GM06990 (cell line): ENCODE measurements at regions not wholly inside any gene's neighbourhood (a gene's known extent, or its start where the extent isn't known, plus 50 kb on each side); places are given as distances from the start of the nearest gene placed in this dataset.

Source experiments
- DNase-seq: peaks from one replicate; pipeline ENCODE4 v3.0.0-alpha.2; 2011; ENCODE audit not compliant: insufficient read length; ENCODE audit errors: extremely low read depth
- H3K27me3 ChIP-seq: replicated peaks from 2 replicates; pipeline ENCODE4 v1.6.0; 2011; ENCODE audit warnings: low read length; ENCODE audit not compliant: control insufficient read depth, insufficient read depth
- H3K36me3 ChIP-seq: 2 replicates; pipeline ENCODE4 v1.5.1; 2011; ENCODE audit warnings: low read length; ENCODE audit not compliant: control insufficient read depth, insufficient read depth
- H3K4me3 ChIP-seq: replicated peaks from 2 replicates; pipeline ENCODE4 v1.5.1; 2011; ENCODE audit warnings: low read depth, mild to moderate bottlenecking, control low read depth, low read length
- CTCF ChIP-seq: IDR thresholded peaks from 2 replicates; pipeline ENCODE4 v1.5.1; 2011; ENCODE audit warnings: low read length, control low read depth, mild to moderate bottlenecking, inconsistent platforms; ENCODE audit not compliant: insufficient read depth, poor library complexity, severe bottlenecking

- H3K27me3 ChIP-seq: no peaks in the 10 kb centered on the region
- no peak overlapping the region for H3K4me3 ChIP-seq
- no peak for DNase-seq
- no peaks in the 10 kb centered on the region for H3K36me3 ChIP-seq
- no peak for TF ChIP-seq CTCF
Measured at GRCh38 chr2:78592491-78592890, 433.0 kb upstream of the REG3G start.

DNA sequence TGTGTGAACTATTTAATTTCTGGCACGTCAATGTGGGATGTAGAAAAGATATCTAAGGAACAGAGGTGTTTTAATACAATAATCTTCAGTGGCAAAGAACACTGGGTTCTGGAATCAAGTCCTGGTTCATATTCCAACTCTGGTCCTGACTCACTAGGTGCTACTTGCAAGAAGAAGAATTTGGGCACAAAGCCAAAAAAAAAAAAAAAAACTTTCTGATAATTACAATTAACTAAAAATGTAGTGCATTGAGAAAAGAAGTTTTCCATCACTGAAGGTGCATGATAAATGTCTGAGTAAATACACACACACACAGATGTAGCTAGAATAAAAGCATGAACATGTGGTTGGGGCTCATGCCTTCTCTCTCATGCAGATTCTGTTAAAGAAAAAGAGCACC lies 424.4 kb upstream of the REG3G start:
- Histone ChIP-seq H3K36me3 (no peaks in the 10 kb centered on the region), H3K4me3 (no peak overlapping the region), H3K27me3 (no peaks in the 10 kb centered on the region)
- TF ChIP-seq CTCF: no peak
- no peak for DNase-seq

DNA sequence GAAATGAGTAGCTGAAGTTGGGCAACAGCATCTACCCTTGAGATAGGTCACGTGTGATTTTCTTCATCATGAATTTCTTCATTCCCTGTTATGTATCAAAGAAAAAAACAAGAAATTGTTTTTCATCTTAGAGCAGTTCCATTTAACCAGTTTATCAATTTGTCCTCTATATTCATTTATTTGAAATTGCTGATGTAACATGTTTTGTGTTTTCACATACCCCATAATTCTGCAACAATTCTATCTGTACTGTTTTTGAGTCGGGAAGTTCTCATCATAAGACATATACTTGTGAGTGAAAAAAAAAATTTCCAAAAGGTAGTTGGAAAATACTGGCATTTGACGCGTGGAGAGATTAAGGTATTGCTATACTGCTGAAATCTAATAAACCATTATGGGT lies 422.6 kb upstream of the REG3G start:
- no peaks in the 10 kb centered on the region for H3K36me3 ChIP-seq
- no peak overlapping the region for H3K4me3 ChIP-seq
- no peak for TF ChIP-seq CTCF
- DNase-seq: no peak
- no peaks in the 10 kb centered on the region for H3K27me3 ChIP-seq

DNA sequence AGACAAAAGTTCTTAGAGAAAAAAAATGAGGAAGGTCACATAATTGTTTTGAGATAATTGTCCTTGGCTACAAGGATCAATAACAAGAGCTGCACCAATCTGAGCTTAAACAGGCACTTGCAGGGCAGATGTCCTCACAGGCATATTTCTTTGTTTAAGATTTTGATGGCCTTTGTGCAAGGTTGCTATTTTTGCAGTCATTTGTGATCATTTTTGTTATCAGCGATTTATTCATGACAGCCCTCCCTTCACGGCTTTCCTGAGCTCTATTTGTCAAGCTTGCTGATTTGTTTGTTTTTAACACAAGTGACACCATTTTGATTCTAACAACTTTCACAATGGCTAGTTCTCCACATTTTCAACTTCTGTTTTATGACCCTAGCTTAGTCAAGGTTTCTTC lies 418.6 kb upstream of the REG3G start:
- no peak for TF ChIP-seq CTCF
- DNase-seq: no peak
- Histone ChIP-seq H3K4me3 (no peak overlapping the region), H3K36me3 (no peaks in the 10 kb centered on the region), H3K27me3 (no peaks in the 10 kb centered on the region)

GRCh38 chr2:78614726-78615125 lies 410.8 kb upstream of the REG3G start:
- DNase-seq: no peak
- Histone ChIP-seq H3K36me3 (no peaks in the 10 kb centered on the region), H3K4me3 (no peak overlapping the region), H3K27me3 (no peaks in the 10 kb centered on the region)
- no peak for TF ChIP-seq CTCF

DNA sequence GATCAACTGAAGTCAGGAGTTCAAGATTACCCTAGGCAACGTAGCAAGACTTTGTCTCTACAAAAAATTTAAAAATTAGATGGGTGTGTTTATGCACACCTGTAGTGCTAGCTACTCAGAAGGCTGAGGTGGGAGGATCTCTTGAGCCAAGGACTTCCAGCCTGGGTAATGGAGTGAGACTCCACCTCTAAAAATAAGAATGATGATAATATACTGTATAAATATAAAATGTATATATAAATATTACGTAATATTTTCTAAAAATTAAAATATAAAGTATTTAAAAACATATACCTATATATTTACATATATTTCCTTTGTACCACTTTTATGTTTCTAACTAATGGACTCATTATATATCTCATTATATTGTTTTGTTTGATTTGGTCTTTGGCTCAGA lies 409.5 kb upstream of the REG3G start:
- no peaks in the 10 kb centered on the region for H3K36me3 ChIP-seq
- no peak overlapping the region for H3K4me3 ChIP-seq
- DNase-seq: no peak
- no peak for TF ChIP-seq CTCF
- H3K27me3 ChIP-seq: no peaks in the 10 kb centered on the region
